ENCODE measurements at regions not wholly inside any gene's neighbourhood (a gene's known extent, or its start where the extent isn't known, plus 50 kb on each side); places are given as distances from the start of the nearest gene placed in this dataset.

- 49% methylated on average over 1 of the region's 1 CpG for WGBS
- peaks cover 0 to 7% (median 5%) of the 10 kb centered on the region in 4 donors for H3K9me3 ChIP-seq (ENCODE audit: control insufficient read depth in 4 of 4, low read length in 3 of 4)
- TF ChIP-seq EGR1 (IDR thresholded peaks at IDR 0.05; ENCODE audit: low read depth in 2 of 2) (no peak), REST (IDR thresholded peaks at IDR 0.05) (no peak), RXRA (IDR thresholded peaks at IDR 0.05) (no peak), MAX (IDR thresholded peaks at IDR 0.05) (no peak), FOXA2 (IDR thresholded peaks at IDR 0.05) (no peak), RAD21 (IDR thresholded peaks at IDR 0.05) (no peak), TAF1 (conservative IDR thresholded peaks at IDR 0.05) (no peak), YY1 (IDR thresholded peaks at IDR 0.05) (no peak)
These were observed 150.4 kb upstream of the ID2 start for GRCh38 chr2:8531481-8531880.

GRCh38 chr2:8532438-8532837 is 149.4 kb upstream of the ID2 start:
- 94% methylated on average over 5 of the region's 5 CpGs for WGBS
- no peak for DNase-seq (ENCODE audit: low spot score)
- peaks cover 0 to 7% (median 5%) of the 10 kb centered on the region in 4 donors for H3K9me3 ChIP-seq (ENCODE audit: control insufficient read depth in 4 of 4, low read length in 3 of 4)

More at GRCh38 chr2:8531481-8531880, 150.4 kb upstream of the ID2 start:
- Histone ChIP-seq H3K4me1 (ENCODE audit: control insufficient read depth in 4 of 4, insufficient read depth in 4 of 4, low read length in 3 of 4) (peaks cover 11 to 21% (median 19%) of the 10 kb centered on the region in 4 donors), H3K36me3 (ENCODE audit: control insufficient read depth in 4 of 4, insufficient read depth in 3 of 4, low read depth in 1 of 4, low read length in 3 of 4) (no peaks in the 10 kb centered on the region), H3K27me3 (ENCODE audit: control insufficient read depth in 4 of 4, insufficient read depth in 4 of 4, low read length in 3 of 4) (no peaks in the 10 kb centered on the region), H3K4me3 (ENCODE audit: low read depth in 1 of 3, low read length in 3 of 3) (peak overlapping the region in 1 of 3 donors; percentile 29), H3K9ac (ENCODE audit: low read depth in 1 of 2, low read length in 2 of 2) (no peak overlapping the region), H3K27ac (ENCODE audit: low read depth in 1 of 2, low read length in 2 of 2) (no peak overlapping the region)
- DNase-seq (ENCODE audit: low spot score), result no peak

More at GRCh38 chr2:8532438-8532837, 149.4 kb upstream of the ID2 start:
- TF ChIP-seq JUND (IDR thresholded peaks at IDR 0.05) (no peak), REST (IDR thresholded peaks at IDR 0.05) (no peak), TAF1 (conservative IDR thresholded peaks at IDR 0.05) (no peak), RAD21 (IDR thresholded peaks at IDR 0.05) (no peak), HNF4A (conservative IDR thresholded peaks at IDR 0.05) (no peak), GABPA (IDR thresholded peaks at IDR 0.05 in 1 of 2, conservative IDR thresholded peaks at IDR 0.05 in 1 of 2) (no peak), CTCF (IDR thresholded peaks at IDR 0.05; ENCODE audit: low read depth, low read length, missing input control) (no peak), MAX (IDR thresholded peaks at IDR 0.05) (no peak), YY1 (IDR thresholded peaks at IDR 0.05) (no peak)
- peaks cover 11 to 23% (median 19%) of the 10 kb centered on the region in 4 donors for H3K4me1 ChIP-seq (ENCODE audit: control insufficient read depth in 4 of 4, insufficient read depth in 4 of 4, low read length in 3 of 4)
- no peaks in the 10 kb centered on the region for H3K36me3 ChIP-seq (ENCODE audit: control insufficient read depth in 4 of 4, insufficient read depth in 3 of 4, low read depth in 1 of 4, low read length in 3 of 4)
- no peaks in the 10 kb centered on the region for H3K27me3 ChIP-seq (ENCODE audit: control insufficient read depth in 4 of 4, insufficient read depth in 4 of 4, low read length in 3 of 4)
- no peak overlapping the region for H3K9ac ChIP-seq (ENCODE audit: low read depth in 1 of 2, low read length in 2 of 2)
- H3K27ac ChIP-seq (ENCODE audit: low read depth in 1 of 2, low read length in 2 of 2), result no peak overlapping the region
- no peak overlapping the region for H3K4me3 ChIP-seq (ENCODE audit: low read depth in 1 of 3, low read length in 3 of 3)
